IMR-90 (cell line): ENCODE measurements at regions not wholly inside any gene's neighbourhood (a gene's known extent, or its start where the extent isn't known, plus 50 kb on each side); places are given as distances from the start of the nearest gene placed in this dataset.

Source experiments
- ATAC-seq: fragments of 200-7000 bp; cut with Tn5 transposase; 2 replicates; pipeline ENCODE4 v1.9.1; 2020; ENCODE audit warnings: low read depth, mild to moderate bottlenecking, moderate library complexity
- BruUV-seq: library from RNA; stranded (reverse); fragments of 400-500 nt; replicated peaks from 2 replicates; lab custom pipeline; 2021; lab: Mats Ljungman, UMichigan
- CTCF ChIA-PET: fragments of 300-600 bp; formaldehyde crosslinking; extraction: SDS; loops from one replicate; lab custom pipeline; 2021; ENCODE audit warnings: antibody characterized with exemption; lab: Yijun Ruan, JAX
- POLR2A ChIA-PET: fragments of 300-600 bp; sonication (Branson Sonifier 250); formaldehyde crosslinking; loops from one replicate; lab custom pipeline; 2022; ENCODE audit warnings: antibody characterized with exemption; ENCODE audit not compliant: unreplicated experiment; lab: Charles Lee
- DNase-seq: peaks from one replicate; pipeline ENCODE4 v3.0.0; 2013
- H2AFZ ChIP-seq: replicated peaks from 2 replicates; pipeline ENCODE3; 2013; ENCODE audit warnings: low read length, mild to moderate bottlenecking; ENCODE audit not compliant: poor library complexity
- H2AK5ac ChIP-seq: 2 replicates; pipeline ENCODE4 v1.6.1; 2013; ENCODE audit warnings: low read depth, low read length, inconsistent platforms
- H2AK9ac ChIP-seq: replicated peaks from 2 replicates; pipeline ENCODE3; 2013; ENCODE audit warnings: mild to moderate bottlenecking, low read depth, low read length, moderate library complexity; ENCODE audit not compliant: poor library complexity
- H2BK120ac ChIP-seq: 2 replicates; pipeline ENCODE4 v1.6.1; 2013; ENCODE audit warnings: low read depth, low read length, inconsistent platforms
- H2BK15ac ChIP-seq: 3 replicates; pipeline ENCODE4 v1.6.1; 2013; ENCODE audit warnings: low read depth, low read length, inconsistent platforms
- H2BK20ac ChIP-seq: 2 replicates; pipeline ENCODE4 v1.6.1; 2013; ENCODE audit warnings: low read depth, mild to moderate bottlenecking, inconsistent platforms, low read length, moderate library complexity
- H2BK5ac ChIP-seq: 2 replicates; pipeline ENCODE4 v1.6.1; 2013; ENCODE audit warnings: mild to moderate bottlenecking, low read depth, low read length, inconsistent platforms; ENCODE audit not compliant: poor library complexity, severe bottlenecking
- H3K14ac ChIP-seq: replicated peaks from 2 replicates; pipeline ENCODE4 v1.6.1; 2013; ENCODE audit warnings: low read depth, low read length, inconsistent platforms
- H3K18ac ChIP-seq: 2 replicates; pipeline ENCODE4 v1.6.1; 2013; ENCODE audit warnings: low read depth, low read length, control low read depth
- H3K23ac ChIP-seq: 2 replicates; pipeline ENCODE4 v1.6.1; 2013; ENCODE audit warnings: low read depth, low read length, inconsistent platforms
- H3K27ac ChIP-seq: 2 replicates; pipeline ENCODE4 v1.5.1; 2013; ENCODE audit warnings: mild to moderate bottlenecking, control low read depth, low read length; ENCODE audit not compliant: insufficient read depth
- H3K27me3 ChIP-seq: 2 replicates; pipeline ENCODE4 v1.6.1; 2013; ENCODE audit warnings: low read length; ENCODE audit not compliant: control insufficient read depth, insufficient read depth
- H3K36me3 ChIP-seq: 2 replicates; pipeline ENCODE4 v1.6.1; 2013; ENCODE audit warnings: low read length, mixed read lengths; ENCODE audit not compliant: control insufficient read depth, insufficient read depth
- H3K4ac ChIP-seq: 2 replicates; pipeline ENCODE4 v1.6.1; 2013; ENCODE audit warnings: low read depth, low read length, inconsistent platforms
- H3K4me1 ChIP-seq: 2 replicates; pipeline ENCODE4 v1.6.1; 2013; ENCODE audit warnings: low read length, mixed read lengths; ENCODE audit not compliant: control insufficient read depth, insufficient read depth
- H3K4me2 ChIP-seq: 2 replicates; pipeline ENCODE4 v1.6.1; 2013; ENCODE audit warnings: low read depth, mild to moderate bottlenecking, control low read depth, low read length, moderate library complexity
- H3K4me3 ChIP-seq: 2 replicates; pipeline ENCODE4 v1.5.1; 2013; ENCODE audit warnings: low read depth, mild to moderate bottlenecking, control low read depth, low read length, moderate library complexity; ENCODE audit not compliant: insufficient read depth
- H3K56ac ChIP-seq: 2 replicates; pipeline ENCODE4 v1.6.1; 2013; ENCODE audit warnings: low read length, inconsistent platforms; ENCODE audit not compliant: insufficient read depth; ENCODE audit errors: extremely low read depth
- H3K79me1 ChIP-seq, 2 experiments: 2 replicates each; pipeline ENCODE4 v1.6.1; 2013; ENCODE audit warnings: low read length in 2 of 2, inconsistent platforms in 1 of 2, low read depth in 1 of 2
- H3K9ac ChIP-seq: 2 replicates; pipeline ENCODE4 v1.6.1; 2013; ENCODE audit warnings: low read depth, low read length, control low read depth
- H3K9me1 ChIP-seq: 2 replicates; pipeline ENCODE4 v1.6.1; 2013; ENCODE audit warnings: low read length, inconsistent platforms; ENCODE audit not compliant: insufficient read depth
- H3K9me3 ChIP-seq: 2 replicates; pipeline ENCODE4 v1.6.1; 2013; ENCODE audit warnings: low read length; ENCODE audit not compliant: control insufficient read depth, insufficient read depth
- H4K20me1 ChIP-seq: 2 replicates; pipeline ENCODE4 v1.6.1; 2013; ENCODE audit warnings: low read length, inconsistent platforms; ENCODE audit not compliant: insufficient read depth
- H4K5ac ChIP-seq: 2 replicates; pipeline ENCODE4 v1.6.1; 2013; ENCODE audit warnings: mild to moderate bottlenecking, low read depth, low read length, control low read depth
- H4K8ac ChIP-seq, 2 experiments: 2 replicates each; pipeline ENCODE4 v1.6.1; 2013; ENCODE audit warnings: low read depth in 2 of 2, low read length in 2 of 2, control low read depth in 1 of 2, inconsistent platforms in 1 of 2
- H4K91ac ChIP-seq: 2 replicates; pipeline ENCODE4 v1.6.1; 2013; ENCODE audit warnings: low read depth, low read length, inconsistent platforms; ENCODE audit not compliant: insufficient read depth
- BHLHE40 ChIP-seq: fragments of 150-350 bp; IDR thresholded peaks from 2 replicates; pipeline ENCODE4 v1.6.1; 2016; ENCODE audit warnings: mild to moderate bottlenecking, low read depth, low read length
- CEBPB ChIP-seq: IDR thresholded peaks from 2 replicates; pipeline ENCODE4 v1.6.1; 2012; ENCODE audit warnings: low read depth, low read length, improper control_type of control experiment
- CHD1 ChIP-seq: IDR thresholded peaks from 2 replicates; pipeline ENCODE4 v1.6.1; 2012; ENCODE audit warnings: low read depth, low read length, improper control_type of control experiment
- FOS ChIP-seq: fragments of 150-350 bp; IDR thresholded peaks from 2 replicates; pipeline ENCODE4 v1.6.1; 2016; ENCODE audit warnings: low read depth, low read length
- MAFK ChIP-seq: IDR thresholded peaks from 2 replicates; pipeline ENCODE4 v1.6.1; 2012; ENCODE audit warnings: low read depth, low read length, improper control_type of control experiment
- MAZ ChIP-seq: IDR thresholded peaks from 2 replicates; pipeline ENCODE4 v1.6.1; 2012; ENCODE audit warnings: low read depth, mild to moderate bottlenecking, low read length, improper control_type of control experiment, moderate library complexity, borderline replicate concordance
- MXI1 ChIP-seq: IDR thresholded peaks from 2 replicates; pipeline ENCODE4 v1.6.1; 2012; ENCODE audit warnings: low read depth, mild to moderate bottlenecking, low read length, moderate library complexity, borderline replicate concordance
- NFE2L2 ChIP-seq: fragments of 150-350 bp; IDR thresholded peaks from 2 replicates; pipeline ENCODE4 v1.6.1; 2016; ENCODE audit warnings: low read depth, mild to moderate bottlenecking, low read length
- POLR2A ChIP-seq: IDR thresholded peaks from 2 replicates; pipeline ENCODE4 v1.6.1; 2012; ENCODE audit warnings: mild to moderate bottlenecking, low read depth, low read length
- RAD21 ChIP-seq: IDR thresholded peaks from 2 replicates; pipeline ENCODE4 v1.6.1; 2012; ENCODE audit warnings: low read length, improper control_type of control experiment
- RCOR1 ChIP-seq: IDR thresholded peaks from 2 replicates; pipeline ENCODE4 v1.6.1; 2012; ENCODE audit warnings: mild to moderate bottlenecking, low read length, improper control_type of control experiment; ENCODE audit not compliant: insufficient replicate concordance
- RFX5 ChIP-seq: IDR thresholded peaks from 2 replicates; pipeline ENCODE4 v1.8.0; 2012; ENCODE audit warnings: low read depth, mild to moderate bottlenecking, low read length, moderate library complexity
- SMC3 ChIP-seq: fragments of 150-350 bp; IDR thresholded peaks from 2 replicates; pipeline ENCODE4 v1.6.1; 2016; ENCODE audit warnings: low read depth, mild to moderate bottlenecking, antibody characterized with exemption, low read length, moderate library complexity
- WGBS, 2 experiments: methylation state at CpG; one replicate each; pipeline versions ENCODE4 v1.1.5 to v1.1.7; 2013; ENCODE audit warnings: missing lambda C conversion rate in 2 of 2; ENCODE audit not compliant: insufficient read length in 1 of 2; ENCODE audit errors: extremely low coverage in 2 of 2; 5-methylcytosine and 5-hydroxymethylcytosine counted together
- dilution Hi-C: fragments of 300-500 bp; cut with HindIII; formaldehyde crosslinking; loops from one replicate; pipeline ENCODE4 v1.14.3; 2018; ENCODE audit warnings: low sequenced_read_pairs; ENCODE audit not compliant: unreplicated experiment
- in situ Hi-C: fragments of 300-500 bp; cut with MboI; formaldehyde crosslinking; loops from 3 replicates; pipeline ENCODE4 v1.14.3; 2019; ENCODE audit warnings: low sequenced_read_pairs, inconsistent platforms, mixed read lengths
- intact Hi-C: fragments of 100-400 bp; cut with micrococcal nuclease; formaldehyde crosslinking; loops from 2 replicates; pipeline ENCODE4 v1.10.0; 2022
- TF ChIP-seq, protein P1 (sequence below): conservative IDR thresholded peaks from 2 replicates; pipeline ENCODE4 v1.5.1; 2012; ENCODE audit warnings: mild to moderate bottlenecking, low read depth, low read length, improper control_type of control experiment
- TF ChIP-seq, protein P2 (sequence below): fragments of 150-350 bp; IDR thresholded peaks from 2 replicates; pipeline ENCODE4 v1.6.1; 2016; ENCODE audit warnings: low read depth, mild to moderate bottlenecking, low read length, moderate library complexity, borderline replicate concordance
- TF ChIP-seq, protein P3 (sequence below): fragments of 150-350 bp; IDR thresholded peaks from 2 replicates; pipeline ENCODE4 v1.6.1; 2017; ENCODE audit warnings: mild to moderate bottlenecking, antibody characterized with exemption, low read length, low read depth

DNA sequence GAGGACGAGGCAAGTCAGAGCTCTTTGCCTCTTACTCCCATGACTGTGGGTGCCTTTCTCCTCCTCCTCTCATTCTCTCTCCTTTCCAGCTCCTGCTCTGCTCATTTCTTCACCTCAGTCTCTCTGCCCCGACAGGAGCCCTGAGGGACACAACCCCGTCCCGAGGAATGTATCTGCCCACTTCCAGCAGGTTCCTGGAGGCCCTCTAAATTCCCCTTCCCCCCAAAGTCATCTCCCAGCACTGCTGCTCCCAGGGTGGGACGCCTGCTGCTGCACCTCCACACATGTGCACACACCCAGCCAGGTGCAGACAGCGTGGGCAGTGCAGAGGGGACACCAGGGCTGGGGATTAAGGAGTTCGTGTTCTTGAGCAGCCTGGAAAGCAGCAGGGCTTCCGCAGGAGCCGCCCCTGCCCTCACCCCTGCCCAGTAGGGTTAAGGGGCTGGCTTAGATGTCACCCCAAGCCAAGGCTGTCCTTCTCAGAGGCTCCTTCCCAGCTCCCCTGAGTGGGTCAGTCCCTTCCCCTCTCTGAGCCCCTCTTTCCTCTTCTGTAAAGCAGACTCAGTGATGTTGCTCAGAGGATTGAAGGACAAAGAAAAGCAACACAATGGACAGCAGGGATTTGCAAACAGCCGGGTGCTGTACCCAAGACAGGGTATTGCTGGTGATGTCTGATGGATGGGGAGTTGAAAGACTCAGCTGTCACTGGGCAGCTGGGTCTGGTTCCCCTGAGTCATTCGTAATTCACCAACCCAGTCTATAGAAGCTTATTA, 346.0 kb downstream of the MATN1 start:
- H4K8ac ChIP-seq = no peak overlapping the region
- no peak for DNase-seq
- H3K4me3 ChIP-seq = no peak overlapping the region
- H4K5ac ChIP-seq = no peak overlapping the region
- 32% methylated on average over 3 of the region's 11 CpGs; no CpG with 5 or more reads in 1 of the 2 experiments for WGBS, 2 experiments
- H2BK5ac ChIP-seq = no peak overlapping the region
- BruUV-seq = no TSS peak
- H2AK5ac ChIP-seq = no peak overlapping the region
- no peaks in the 10 kb centered on the region for H3K4me1 ChIP-seq
- H2BK15ac ChIP-seq = no peak overlapping the region
- in situ Hi-C loops (no loop called here), intact Hi-C loops (loop anchor here (10.0 kb wide), 1 partner anchor 463 kb away; no protein-coding TSS in a partner anchor), dilution Hi-C loops (no loop called here)
- ATAC-seq = no peak
- ChIA-PET CTCF (no interaction called here), POLR2A (no interaction called here)
- no peak for TF ChIP-seq RFX5
- no peak for TF ChIP-seq SMC3
- no peak for TF ChIP-seq CHD1
- TF ChIP-seq, protein P1, sequence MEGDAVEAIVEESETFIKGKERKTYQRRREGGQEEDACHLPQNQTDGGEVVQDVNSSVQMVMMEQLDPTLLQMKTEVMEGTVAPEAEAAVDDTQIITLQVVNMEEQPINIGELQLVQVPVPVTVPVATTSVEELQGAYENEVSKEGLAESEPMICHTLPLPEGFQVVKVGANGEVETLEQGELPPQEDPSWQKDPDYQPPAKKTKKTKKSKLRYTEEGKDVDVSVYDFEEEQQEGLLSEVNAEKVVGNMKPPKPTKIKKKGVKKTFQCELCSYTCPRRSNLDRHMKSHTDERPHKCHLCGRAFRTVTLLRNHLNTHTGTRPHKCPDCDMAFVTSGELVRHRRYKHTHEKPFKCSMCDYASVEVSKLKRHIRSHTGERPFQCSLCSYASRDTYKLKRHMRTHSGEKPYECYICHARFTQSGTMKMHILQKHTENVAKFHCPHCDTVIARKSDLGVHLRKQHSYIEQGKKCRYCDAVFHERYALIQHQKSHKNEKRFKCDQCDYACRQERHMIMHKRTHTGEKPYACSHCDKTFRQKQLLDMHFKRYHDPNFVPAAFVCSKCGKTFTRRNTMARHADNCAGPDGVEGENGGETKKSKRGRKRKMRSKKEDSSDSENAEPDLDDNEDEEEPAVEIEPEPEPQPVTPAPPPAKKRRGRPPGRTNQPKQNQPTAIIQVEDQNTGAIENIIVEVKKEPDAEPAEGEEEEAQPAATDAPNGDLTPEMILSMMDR = no peak
- TF ChIP-seq POLR2A = no peak
- TF ChIP-seq RAD21 = no peak
- TF ChIP-seq, protein P2, sequence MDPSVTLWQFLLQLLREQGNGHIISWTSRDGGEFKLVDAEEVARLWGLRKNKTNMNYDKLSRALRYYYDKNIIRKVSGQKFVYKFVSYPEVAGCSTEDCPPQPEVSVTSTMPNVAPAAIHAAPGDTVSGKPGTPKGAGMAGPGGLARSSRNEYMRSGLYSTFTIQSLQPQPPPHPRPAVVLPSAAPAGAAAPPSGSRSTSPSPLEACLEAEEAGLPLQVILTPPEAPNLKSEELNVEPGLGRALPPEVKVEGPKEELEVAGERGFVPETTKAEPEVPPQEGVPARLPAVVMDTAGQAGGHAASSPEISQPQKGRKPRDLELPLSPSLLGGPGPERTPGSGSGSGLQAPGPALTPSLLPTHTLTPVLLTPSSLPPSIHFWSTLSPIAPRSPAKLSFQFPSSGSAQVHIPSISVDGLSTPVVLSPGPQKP = no peak
- TF ChIP-seq, protein P3, sequence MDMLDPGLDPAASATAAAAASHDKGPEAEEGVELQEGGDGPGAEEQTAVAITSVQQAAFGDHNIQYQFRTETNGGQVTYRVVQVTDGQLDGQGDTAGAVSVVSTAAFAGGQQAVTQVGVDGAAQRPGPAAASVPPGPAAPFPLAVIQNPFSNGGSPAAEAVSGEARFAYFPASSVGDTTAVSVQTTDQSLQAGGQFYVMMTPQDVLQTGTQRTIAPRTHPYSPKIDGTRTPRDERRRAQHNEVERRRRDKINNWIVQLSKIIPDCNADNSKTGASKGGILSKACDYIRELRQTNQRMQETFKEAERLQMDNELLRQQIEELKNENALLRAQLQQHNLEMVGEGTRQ = no peak
- no peak for TF ChIP-seq MAZ
- TF ChIP-seq FOS = no peak
- no peak for TF ChIP-seq BHLHE40
- TF ChIP-seq MXI1 = no peak
- TF ChIP-seq CEBPB = no peak
- TF ChIP-seq NFE2L2 = no peak
- TF ChIP-seq MAFK = no peak
- no peak for TF ChIP-seq RCOR1
- no peak overlapping the region for H3K9ac ChIP-seq
- no peaks in the 10 kb centered on the region for H4K20me1 ChIP-seq
- H3K14ac ChIP-seq = no peak overlapping the region
- H3K23ac ChIP-seq = no peak overlapping the region
- H4K91ac ChIP-seq = no peak overlapping the region
- no peak overlapping the region for H2AFZ ChIP-seq
- H3K79me1 ChIP-seq = no peaks in the 10 kb centered on the region
- no peak overlapping the region for H3K18ac ChIP-seq
- peaks cover 2% of the 10 kb centered on the region; the same call in 1 of the 2 replicates for H3K27me3 ChIP-seq
- H3K36me3 ChIP-seq = no peaks in the 10 kb centered on the region
- no peaks in the 10 kb centered on the region for H3K9me3 ChIP-seq
- H2BK120ac ChIP-seq = no peak overlapping the region
- H3K4me2 ChIP-seq = no peak overlapping the region
- no peak overlapping the region for H3K4ac ChIP-seq
- no peak overlapping the region for H2BK20ac ChIP-seq
- no peak overlapping the region for H3K56ac ChIP-seq
- no peak overlapping the region for H3K27ac ChIP-seq
- H3K9me1 ChIP-seq = no peaks in the 10 kb centered on the region
- H2AK9ac ChIP-seq = no peak overlapping the region
